ENCODE measurements at regions not wholly inside any gene's neighbourhood (a gene's known extent, or its start where the extent isn't known, plus 50 kb on each side); places are given as distances from the start of the nearest gene placed in this dataset.

- no peak overlapping the region for H3K27ac Mint-ChIP-seq (ENCODE audit: unreplicated experiment)
- intact Hi-C loops (cut with micrococcal nuclease; ENCODE audit: unreplicated experiment): no loop called here
- DNase-seq: no peak
- no peaks in the 10 kb centered on the region for H3K4me1 Mint-ChIP-seq (ENCODE audit: low read depth, unreplicated experiment)
- no peaks in the 10 kb centered on the region for H3K36me3 Mint-ChIP-seq (ENCODE audit: insufficient read depth, unreplicated experiment)
- TF ChIP-seq CTCF (IDR thresholded peaks at IDR 0.05; ENCODE audit: unreplicated experiment): no peak
- BruUV-seq (replicated peaks): no TSS peak
- no peak overlapping the region for H3K4me3 Mint-ChIP-seq (ENCODE audit: low read depth, unreplicated experiment)
- CTCF ChIA-PET: no interaction called here
- no peaks in the 10 kb centered on the region for H3K27me3 Mint-ChIP-seq (ENCODE audit: unreplicated experiment)
- peaks cover 10% of the 10 kb centered on the region for H3K9me3 Mint-ChIP-seq (ENCODE audit: low read depth, unreplicated experiment)
Measured at GRCh38 chr15:54839379-54839778, 357.4 kb downstream of the RSL24D1 start.

GRCh38 chr15:54836052-54836795 lies 360.5 kb downstream of the RSL24D1 start:
- Mint-ChIP-seq H3K27me3 (ENCODE audit: unreplicated experiment) (no peaks in the 10 kb centered on the region), H3K9me3 (ENCODE audit: low read depth, unreplicated experiment) (peaks cover 10% of the 10 kb centered on the region), H3K4me3 (ENCODE audit: low read depth, unreplicated experiment) (no peak overlapping the region), H3K36me3 (ENCODE audit: insufficient read depth, unreplicated experiment) (no peaks in the 10 kb centered on the region), H3K4me1 (ENCODE audit: low read depth, unreplicated experiment) (no peaks in the 10 kb centered on the region), H3K27ac (ENCODE audit: unreplicated experiment) (no peak overlapping the region)
- CTCF ChIA-PET: no interaction called here
- DNase-seq: no peak
- no TSS peak for BruUV-seq (replicated peaks)
- TF ChIP-seq CTCF (IDR thresholded peaks at IDR 0.05; ENCODE audit: unreplicated experiment): no peak
- intact Hi-C loops (cut with micrococcal nuclease; ENCODE audit: unreplicated experiment): no loop called here

GRCh38 chr15:54829821-54830220 lies 366.9 kb downstream of the RSL24D1 start:
- Mint-ChIP-seq H3K27me3 (ENCODE audit: unreplicated experiment) (no peaks in the 10 kb centered on the region), H3K9me3 (ENCODE audit: low read depth, unreplicated experiment) (peaks cover 5% of the 10 kb centered on the region), H3K36me3 (ENCODE audit: insufficient read depth, unreplicated experiment) (no peaks in the 10 kb centered on the region), H3K27ac (ENCODE audit: unreplicated experiment) (no peak overlapping the region), H3K4me3 (ENCODE audit: low read depth, unreplicated experiment) (no peak overlapping the region), H3K4me1 (ENCODE audit: low read depth, unreplicated experiment) (no peaks in the 10 kb centered on the region)
- TF ChIP-seq CTCF (IDR thresholded peaks at IDR 0.05; ENCODE audit: unreplicated experiment): no peak
- intact Hi-C loops (cut with micrococcal nuclease; ENCODE audit: unreplicated experiment): no loop called here
- CTCF ChIA-PET: no interaction called here
- BruUV-seq (replicated peaks): no TSS peak
- DNase-seq: no peak

- no peak for TF ChIP-seq CTCF (IDR thresholded peaks at IDR 0.05; ENCODE audit: unreplicated experiment)
- no peak overlapping the region for H3K27ac Mint-ChIP-seq (ENCODE audit: unreplicated experiment)
- no peaks in the 10 kb centered on the region for H3K4me1 Mint-ChIP-seq (ENCODE audit: low read depth, unreplicated experiment)
- DNase-seq: no peak
- no peaks in the 10 kb centered on the region for H3K27me3 Mint-ChIP-seq (ENCODE audit: unreplicated experiment)
- no peaks in the 10 kb centered on the region for H3K36me3 Mint-ChIP-seq (ENCODE audit: insufficient read depth, unreplicated experiment)
- H3K9me3 Mint-ChIP-seq (ENCODE audit: low read depth, unreplicated experiment): peaks cover 18% of the 10 kb centered on the region
- intact Hi-C loops (cut with micrococcal nuclease; ENCODE audit: unreplicated experiment): no loop called here
- no peak overlapping the region for H3K4me3 Mint-ChIP-seq (ENCODE audit: low read depth, unreplicated experiment)
- CTCF ChIA-PET: no interaction called here
- no TSS peak for BruUV-seq (replicated peaks)
Measured at GRCh38 chr15:54820811-54821210, 375.9 kb downstream of the RSL24D1 start.

Measured in Calu3 (cell line).